CD4-positive, alpha-beta T cell (primary cell): ENCODE measurements at regions not wholly inside any gene's neighbourhood (a gene's known extent, or its start where the extent isn't known, plus 50 kb on each side); places are given as distances from the start of the nearest gene placed in this dataset.
"Not testable (repeated sequence)": the region's sequence is repeated elsewhere in the genome, so short reads cannot be mapped to it uniquely, and the experiment has no call there.

ENCODE experiments used
- ATAC-seq: fragments of 200-7000 bp; cut with Tn5 transposase; one replicate; pipeline ENCODE4 v1.10.0; 2022; ENCODE audit warnings: mild to moderate bottlenecking; ENCODE audit not compliant: poor library complexity
- CTCF ChIA-PET: fragments of 350-600 bp; sonication (Branson Sonifier 250); formaldehyde crosslinking; loops from one replicate; lab custom pipeline; 2021; ENCODE audit warnings: antibody characterized with exemption, inconsistent platforms; lab: Charles Lee
- POLR2A ChIA-PET: fragments of 350-600 bp; sonication (Branson Sonifier 250); formaldehyde crosslinking; loops from one replicate; lab custom pipeline; 2021; ENCODE audit warnings: antibody characterized with exemption, inconsistent platforms; lab: Charles Lee
- DNase-seq, 14 experiments: peaks; one replicate each; pipeline ENCODE4 v3.0.0-alpha.2; 2013 to 2020; ENCODE audit warnings: mixed read lengths in 2 of 14
- H3K27ac ChIP-seq, 2 donors: one replicate each; pipeline versions ENCODE4 v1.5.1 to v1.7.0; 2013; ENCODE audit warnings: low read length in 2 of 2, low read depth in 1 of 2, mild to moderate bottlenecking in 1 of 2
- H3K27me3 ChIP-seq, 2 experiments: 1 replicate in 1 of 2; 2 replicates in 1 of 2; pipeline versions ENCODE4 v1.6.1 to v1.7.0; 2013; ENCODE audit warnings: low read length in 2 of 2, control low read depth in 1 of 2, mild to moderate bottlenecking in 1 of 2, moderate library complexity in 1 of 2; ENCODE audit not compliant: insufficient read depth in 2 of 2, control insufficient read depth in 1 of 2
- H3K36me3 ChIP-seq: one replicate; pipeline ENCODE4 v1.6.1; 2013; ENCODE audit warnings: low read length, control low read depth; ENCODE audit not compliant: insufficient read depth
- H3K4me1 ChIP-seq: one replicate; pipeline ENCODE4 v1.6.1; 2013; ENCODE audit warnings: low read length, control low read depth; ENCODE audit not compliant: insufficient read depth
- H3K4me3 ChIP-seq: one replicate; pipeline ENCODE4 v1.5.1; 2013; ENCODE audit warnings: mild to moderate bottlenecking, low read length, moderate library complexity
- H3K9me3 ChIP-seq, 2 experiments: 1 replicate in 1 of 2; 2 replicates in 1 of 2; pipeline versions ENCODE4 v1.6.1 to v1.7.0; 2013; ENCODE audit warnings: low read length in 2 of 2, mild to moderate bottlenecking in 2 of 2, control low read depth in 1 of 2, moderate library complexity in 1 of 2; ENCODE audit not compliant: control insufficient read depth in 1 of 2, insufficient read depth in 1 of 2
- H3K27ac Mint-ChIP-seq: one replicate; pipeline ENCODE4 v1.8.0; 2020; ENCODE audit warnings: mixed read lengths
- H3K27me3 Mint-ChIP-seq: one replicate; pipeline ENCODE4 v1.8.0; 2021; ENCODE audit warnings: mixed read lengths
- H3K36me3 Mint-ChIP-seq: one replicate; pipeline ENCODE4 v1.8.0; 2021; ENCODE audit warnings: low read depth, mixed read lengths
- H3K4me1 Mint-ChIP-seq: one replicate; pipeline ENCODE4 v1.8.0; 2021; ENCODE audit warnings: low read depth, mixed read lengths
- H3K4me3 Mint-ChIP-seq: one replicate; pipeline ENCODE4 v1.8.0; 2020; ENCODE audit warnings: mild to moderate bottlenecking, mixed read lengths
- H3K9me3 Mint-ChIP-seq: one replicate; pipeline ENCODE4 v1.8.0; 2020; ENCODE audit warnings: mixed read lengths
- CTCF ChIP-seq: fragments of 200-600 bp; IDR thresholded peaks from one replicate; pipeline ENCODE4 v1.8.0; 2022; ENCODE audit warnings: antibody characterized with exemption, mild to moderate bottlenecking
- intact Hi-C, 2 experiments: fragments of 100-400 bp; cut with DNase I in 1 of 2; cut with micrococcal nuclease in 1 of 2; formaldehyde crosslinking; loops; one replicate each; pipeline versions ENCODE4 v1.15.1 to v1.9.0; 2023 to 2025; cut with DNase I, micrococcal nuclease

- H3K9me3 Mint-ChIP-seq, result no peaks in the 10 kb centered on the region
- H3K27me3 ChIP-seq, result no peaks in the 10 kb centered on the region
- H3K27me3 Mint-ChIP-seq, result peaks cover 5% of the 10 kb centered on the region
- no peaks in the 10 kb centered on the region for H3K36me3 Mint-ChIP-seq
- POLR2A ChIA-PET, result no interaction called here
- H3K9me3 ChIP-seq, result no peaks in the 10 kb centered on the region
- H3K4me3 ChIP-seq, result no peak overlapping the region
- no peak overlapping the region for H3K27ac ChIP-seq
- no peak overlapping the region for H3K4me3 Mint-ChIP-seq
- H3K4me1 ChIP-seq, result no peaks in the 10 kb centered on the region
- no peak for TF ChIP-seq CTCF
- H3K36me3 ChIP-seq, result no peaks in the 10 kb centered on the region
- DNase-seq (no peak), ATAC-seq (no peak)
- H3K4me1 Mint-ChIP-seq, result no peaks in the 10 kb centered on the region
- intact Hi-C loops, result no loop called here
- H3K27ac Mint-ChIP-seq, result no peak overlapping the region
- CTCF ChIA-PET, result no interaction called here
Observed at GRCh38 chr9:19629488-19629887, 159.3 kb downstream of the SLC24A2 start.

- H3K9me3 Mint-ChIP-seq, H3K27ac Mint-ChIP-seq, POLR2A ChIA-PET: not testable (repeated sequence)
Observed at GRCh38 chr9:19625426-19625825, 163.4 kb downstream of the SLC24A2 start.

DNA sequence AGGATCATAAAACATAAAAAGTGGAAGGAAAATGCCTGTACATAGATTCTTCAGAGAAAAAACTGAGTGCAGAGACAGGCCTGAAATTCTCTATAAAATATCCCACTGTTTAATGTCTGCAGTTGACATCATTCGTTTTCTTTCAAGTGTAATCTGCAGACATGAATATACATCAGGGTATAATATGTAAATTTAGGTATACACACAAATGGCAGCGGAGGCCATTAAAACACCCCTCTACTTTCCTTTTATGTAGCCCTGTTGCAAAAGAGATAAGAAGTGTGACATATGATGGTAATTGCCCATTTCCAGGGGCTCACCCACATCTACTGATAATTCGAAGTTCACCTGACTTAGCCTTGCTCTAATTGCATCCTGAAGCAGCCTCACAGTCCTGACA lies 164.3 kb downstream of the SLC24A2 start:
- Histone ChIP-seq H3K4me3 (no peak overlapping the region), H3K9me3 (no peaks in the 10 kb centered on the region), H3K27ac (no peak overlapping the region), H3K36me3 (no peaks in the 10 kb centered on the region), H3K4me1 (no peaks in the 10 kb centered on the region), H3K27me3 (peaks cover 0 to 4% of the 10 kb centered on the region in 2 experiments)
- Mint-ChIP-seq H3K27me3 (peaks cover 28% of the 10 kb centered on the region), H3K4me1 (no peaks in the 10 kb centered on the region), H3K27ac (no peak overlapping the region), H3K36me3 (no peaks in the 10 kb centered on the region), H3K4me3 (no peak overlapping the region), H3K9me3 (no peaks in the 10 kb centered on the region)
- no peak for TF ChIP-seq CTCF
- ChIA-PET POLR2A (no interaction called here), CTCF (no interaction called here)
- intact Hi-C loops, result no loop called here
- ATAC-seq (no peak), DNase-seq (no peak)

More at GRCh38 chr9:19625426-19625825, 163.4 kb downstream of the SLC24A2 start:
- H3K4me3 Mint-ChIP-seq, H3K27ac ChIP-seq, DNase-seq, H3K4me1 ChIP-seq, ATAC-seq, CTCF ChIA-PET, H3K4me1 Mint-ChIP-seq, intact Hi-C loops, H3K9me3 ChIP-seq, H3K4me3 ChIP-seq, H3K36me3 ChIP-seq, H3K27me3 ChIP-seq, H3K36me3 Mint-ChIP-seq: not testable (repeated sequence)
- H3K27me3 Mint-ChIP-seq, result peaks cover 19% of the 10 kb centered on the region

- Histone ChIP-seq H3K36me3 (no peaks in the 10 kb centered on the region), H3K4me3 (no peak overlapping the region), H3K4me1 (no peaks in the 10 kb centered on the region), H3K9me3 (no peaks in the 10 kb centered on the region), H3K27me3 (peaks cover 0 to 4% of the 10 kb centered on the region in 2 experiments), H3K27ac (no peak overlapping the region)
- intact Hi-C loops, result no loop called here
- Mint-ChIP-seq H3K27me3 (peaks cover 34% of the 10 kb centered on the region), H3K9me3 (no peaks in the 10 kb centered on the region), H3K36me3 (no peaks in the 10 kb centered on the region), H3K27ac (no peak overlapping the region), H3K4me3 (no peak overlapping the region), H3K4me1 (no peaks in the 10 kb centered on the region)
- ChIA-PET POLR2A (no interaction called here), CTCF (no interaction called here)
- TF ChIP-seq CTCF, result no peak
- ATAC-seq (no peak), DNase-seq (no peak)
Observed at GRCh38 chr9:19623941-19624340, 164.9 kb downstream of the SLC24A2 start.
